ENCODE measurements at regions not wholly inside any gene's neighbourhood (a gene's known extent, or its start where the extent isn't known, plus 50 kb on each side); places are given as distances from the start of the nearest gene placed in this dataset.

GRCh38 chr21:32140604-32141317, 138.1 kb downstream of the MIS18A start:
- no peak for TF ChIP-seq CTCF (IDR thresholded peaks at IDR 0.05; ENCODE audit: borderline replicate concordance, extremely low read depth, insufficient read depth)
- no peak overlapping the region for H3K4me3 ChIP-seq (ENCODE audit: low read length in 3 of 3)
- DNase-seq (no peak), FAIRE-seq (no peak)
- H3K27ac ChIP-seq (ENCODE audit: low read depth in 2 of 2, low read length in 2 of 2), result no peak overlapping the region
- H3K27me3 ChIP-seq (ENCODE audit: control insufficient read depth, insufficient read depth, low read length), result no peaks in the 10 kb centered on the region
- no peaks in the 10 kb centered on the region for H3K9me3 ChIP-seq (ENCODE audit: control insufficient read depth in 2 of 3, insufficient read depth in 1 of 3, low read length in 3 of 3)
- H3K9ac ChIP-seq (ENCODE audit: low read length in 3 of 3), result no peak overlapping the region
- H3K4me1 ChIP-seq (ENCODE audit: control insufficient read depth in 2 of 3, insufficient read depth in 2 of 3, low read depth in 1 of 3, low read length in 3 of 3), result peaks cover 0 to 8% (median 0%) of the 10 kb centered on the region in 3 donors
- intact Hi-C loops (cut with DNase I), result no loop called here
- H3K36me3 ChIP-seq (ENCODE audit: control insufficient read depth in 2 of 3, insufficient read depth in 3 of 3, low read length in 3 of 3), result no peaks in the 10 kb centered on the region

- intact Hi-C loops (cut with DNase I), result no loop called here
- FAIRE-seq, result no peak
- no peak for DNase-seq
- Histone ChIP-seq H3K36me3 (ENCODE audit: control insufficient read depth in 2 of 3, insufficient read depth in 3 of 3, low read length in 3 of 3) (no peaks in the 10 kb centered on the region), H3K9ac (ENCODE audit: low read length in 3 of 3) (no peak overlapping the region), H3K4me3 (ENCODE audit: low read length in 3 of 3) (no peak overlapping the region), H3K27ac (ENCODE audit: low read depth in 2 of 2, low read length in 2 of 2) (no peak overlapping the region), H3K27me3 (ENCODE audit: control insufficient read depth, insufficient read depth, low read length) (no peaks in the 10 kb centered on the region), H3K4me1 (ENCODE audit: control insufficient read depth in 2 of 3, insufficient read depth in 2 of 3, low read depth in 1 of 3, low read length in 3 of 3) (peaks cover 0 to 8% (median 0%) of the 10 kb centered on the region in 3 donors), H3K9me3 (ENCODE audit: control insufficient read depth in 2 of 3, insufficient read depth in 1 of 3, low read length in 3 of 3) (no peaks in the 10 kb centered on the region)
- TF ChIP-seq CTCF (IDR thresholded peaks at IDR 0.05; ENCODE audit: borderline replicate concordance, extremely low read depth, insufficient read depth), result no peak
Measured at GRCh38 chr21:32140151-32140550, 138.7 kb downstream of the MIS18A start.

GRCh38 chr21:32138658-32139057, 140.2 kb downstream of the MIS18A start:
- no peak for DNase-seq
- intact Hi-C loops (cut with DNase I), result no loop called here
- no peak overlapping the region for H3K4me3 ChIP-seq (ENCODE audit: low read length in 3 of 3)

More at GRCh38 chr21:32138658-32139057, 140.2 kb downstream of the MIS18A start:
- Histone ChIP-seq H3K27me3 (ENCODE audit: control insufficient read depth, insufficient read depth, low read length) (no peaks in the 10 kb centered on the region), H3K9me3 (ENCODE audit: control insufficient read depth in 2 of 3, insufficient read depth in 1 of 3, low read length in 3 of 3) (no peaks in the 10 kb centered on the region), H3K36me3 (ENCODE audit: control insufficient read depth in 2 of 3, insufficient read depth in 3 of 3, low read length in 3 of 3) (no peaks in the 10 kb centered on the region), H3K27ac (ENCODE audit: low read depth in 2 of 2, low read length in 2 of 2) (no peak overlapping the region), H3K9ac (ENCODE audit: low read length in 3 of 3) (no peak overlapping the region), H3K4me1 (ENCODE audit: control insufficient read depth in 2 of 3, insufficient read depth in 2 of 3, low read depth in 1 of 3, low read length in 3 of 3) (peaks cover 0 to 8% (median 0%) of the 10 kb centered on the region in 3 donors)
- TF ChIP-seq CTCF (IDR thresholded peaks at IDR 0.05; ENCODE audit: borderline replicate concordance, extremely low read depth, insufficient read depth), result no peak
- no peak for FAIRE-seq

Data from kidney (tissue), 13 donors.